ENCODE measurements at regions not wholly inside any gene's neighbourhood (a gene's known extent, or its start where the extent isn't known, plus 50 kb on each side); places are given as distances from the start of the nearest gene placed in this dataset.

DNA sequence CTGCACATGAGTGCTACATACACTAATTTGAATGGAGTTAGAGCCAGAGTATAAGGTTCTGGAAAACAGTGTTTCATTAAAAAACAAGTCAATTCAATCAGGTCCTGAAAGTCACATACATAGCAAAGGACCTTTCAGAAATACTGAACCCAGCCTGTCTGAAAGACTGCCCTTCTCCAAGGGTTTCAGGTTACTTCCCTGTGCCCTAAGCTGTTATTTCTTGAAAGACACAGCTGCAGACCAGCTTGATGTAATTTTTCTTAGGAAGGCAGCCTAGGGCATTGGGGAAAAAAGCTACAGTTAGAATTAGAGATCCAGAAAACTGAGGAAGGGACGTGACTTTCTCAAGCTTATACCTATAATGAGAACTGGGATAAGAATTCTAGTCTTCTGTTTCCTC, 155.9 kb upstream of the MAOA start:
- ATAC-seq: no peak
- H3K36me3 Mint-ChIP-seq: no peaks in the 10 kb centered on the region
- H3K4me1 Mint-ChIP-seq: peaks cover 10% of the 10 kb centered on the region
- H3K4me3 Mint-ChIP-seq: no peak overlapping the region
- no peak overlapping the region for H3K27ac Mint-ChIP-seq
- no peaks in the 10 kb centered on the region for H3K27me3 Mint-ChIP-seq
- H3K9me3 Mint-ChIP-seq: peaks cover 2% of the 10 kb centered on the region

DNA sequence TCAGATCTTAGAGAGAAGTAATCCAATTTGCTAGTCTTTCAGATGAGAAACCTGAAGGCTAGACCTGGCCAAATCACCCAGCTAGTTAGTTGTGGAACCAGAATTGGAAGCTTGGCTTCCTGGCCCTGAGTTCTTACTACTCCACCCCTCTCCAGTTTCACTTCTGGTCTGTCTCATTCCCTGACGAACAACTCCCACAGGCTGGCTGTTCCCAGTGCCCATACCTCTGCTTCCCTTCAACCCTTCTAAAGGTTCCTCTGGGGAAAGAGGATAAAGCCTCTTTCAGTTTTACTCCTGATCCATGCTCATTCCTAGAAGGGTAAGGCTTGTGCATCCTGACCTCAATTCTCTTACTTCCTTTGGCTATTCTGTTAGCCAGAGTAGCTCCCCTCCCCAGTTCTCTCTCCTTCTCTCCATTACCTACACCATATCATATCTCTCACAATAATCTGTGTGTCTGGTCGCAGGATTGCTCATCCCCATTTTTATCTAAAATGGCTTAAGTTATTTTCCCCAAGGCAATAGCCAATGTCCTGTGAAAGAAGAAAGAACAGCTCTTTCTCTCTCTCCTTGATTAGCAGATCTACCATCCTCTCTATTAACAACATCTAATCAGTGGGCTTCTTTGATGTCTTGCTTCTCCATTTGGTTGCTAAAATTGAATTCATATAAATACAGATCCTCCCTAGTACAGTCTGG, 155.0 kb upstream of the MAOA start:
- peaks cover 10% of the 10 kb centered on the region for H3K4me1 Mint-ChIP-seq
- no peak for ATAC-seq
- no peaks in the 10 kb centered on the region for H3K27me3 Mint-ChIP-seq
- peak overlapping the region; percentile 28 for H3K27ac Mint-ChIP-seq
- no peaks in the 10 kb centered on the region for H3K36me3 Mint-ChIP-seq
- H3K9me3 Mint-ChIP-seq: peaks cover 2% of the 10 kb centered on the region
- H3K4me3 Mint-ChIP-seq: no peak overlapping the region

DNA sequence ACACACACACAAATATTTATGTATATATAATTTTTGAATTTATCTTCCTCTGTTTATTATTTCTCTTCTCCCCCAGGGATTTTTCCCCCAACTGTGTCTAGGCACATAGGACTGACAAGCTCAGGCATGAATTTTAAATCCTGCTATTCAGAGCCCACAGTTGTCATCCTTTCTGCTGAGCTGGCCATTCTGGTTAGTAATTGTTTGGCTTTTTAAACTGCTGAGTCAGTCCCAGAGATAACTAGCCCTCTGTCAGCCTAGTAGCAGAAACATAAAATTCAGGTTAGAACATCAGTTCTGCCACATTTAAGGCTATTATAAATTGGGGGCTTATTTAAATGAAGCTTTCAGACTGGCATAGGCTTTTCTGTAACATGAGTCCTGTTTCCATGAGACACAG, 151.7 kb upstream of the MAOA start:
- H3K36me3 Mint-ChIP-seq: no peaks in the 10 kb centered on the region
- ATAC-seq: no peak
- H3K9me3 Mint-ChIP-seq: no peaks in the 10 kb centered on the region
- no peaks in the 10 kb centered on the region for H3K27me3 Mint-ChIP-seq
- H3K4me3 Mint-ChIP-seq: no peak overlapping the region
- no peak overlapping the region for H3K27ac Mint-ChIP-seq
- H3K4me1 Mint-ChIP-seq: peaks cover 10% of the 10 kb centered on the region

DNA sequence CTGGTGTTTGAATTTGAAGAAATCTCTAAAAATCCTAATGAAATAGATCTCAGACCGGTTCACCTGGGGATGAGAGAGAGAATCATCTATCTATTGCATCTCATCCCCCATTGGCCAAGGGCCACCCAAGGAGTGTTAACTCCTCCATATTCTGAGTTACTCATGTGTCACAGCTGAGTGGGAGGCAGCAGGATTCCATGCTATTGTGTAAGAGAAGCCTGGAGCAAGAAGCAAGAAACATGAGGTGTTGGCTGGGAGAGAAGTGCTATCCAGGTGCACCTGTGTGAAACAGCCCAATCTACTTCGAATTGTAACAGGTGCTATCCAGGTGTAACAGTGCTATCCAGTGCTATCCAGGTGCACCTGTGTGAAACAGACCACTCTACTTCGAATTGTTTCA, 150.3 kb upstream of the MAOA start:
- Mint-ChIP-seq H3K9me3 (no peaks in the 10 kb centered on the region), H3K36me3 (no peaks in the 10 kb centered on the region), H3K27ac (no peak overlapping the region), H3K27me3 (no peaks in the 10 kb centered on the region), H3K4me3 (no peak overlapping the region), H3K4me1 (peaks cover 10% of the 10 kb centered on the region)
- ATAC-seq: no peak

DNA sequence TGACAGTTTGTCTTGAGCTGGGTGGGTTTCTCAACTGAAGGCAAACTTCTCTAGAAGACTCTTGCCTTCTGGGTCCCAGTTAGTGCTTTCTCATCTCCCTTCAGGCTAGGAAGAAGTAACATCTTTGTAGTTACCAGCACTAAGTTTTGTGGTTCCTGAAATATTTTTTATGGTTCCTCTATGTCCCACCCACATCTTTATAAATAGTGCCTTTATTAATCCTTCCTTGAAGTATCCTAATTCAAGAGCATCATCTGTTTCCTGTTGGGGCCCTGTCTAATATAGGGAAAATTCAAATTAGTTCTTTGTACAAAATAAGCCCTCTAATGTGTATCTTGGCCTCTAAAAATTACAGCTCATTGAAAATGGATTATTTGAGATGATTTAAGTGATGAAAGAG, 147.4 kb upstream of the MAOA start:
- no peak for ATAC-seq
- Mint-ChIP-seq H3K4me3 (no peak overlapping the region), H3K27me3 (no peaks in the 10 kb centered on the region), H3K9me3 (no peaks in the 10 kb centered on the region), H3K27ac (no peak overlapping the region), H3K36me3 (no peaks in the 10 kb centered on the region), H3K4me1 (peaks cover 7% of the 10 kb centered on the region)

DNA sequence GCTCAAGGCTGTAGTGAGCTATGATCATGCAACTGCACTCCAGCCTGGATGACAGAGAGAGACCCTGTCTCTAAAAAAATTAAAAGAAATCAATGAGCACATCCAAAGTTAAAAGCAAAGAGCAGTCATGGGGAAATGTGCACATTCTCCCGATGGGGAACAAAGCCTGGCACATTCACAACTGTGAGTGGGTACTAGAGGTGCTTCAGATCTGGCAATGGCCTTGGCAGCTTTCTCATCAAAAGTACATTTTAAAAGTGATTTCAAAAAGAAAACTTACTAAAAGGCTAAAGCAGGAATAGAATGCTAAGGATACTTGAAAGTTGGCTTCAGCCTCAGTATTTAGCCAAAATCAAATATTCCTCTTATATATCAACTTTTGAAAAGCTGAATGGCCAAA, 145.9 kb upstream of the MAOA start:
- ATAC-seq: no peak
- Mint-ChIP-seq H3K36me3 (no peaks in the 10 kb centered on the region), H3K9me3 (no peaks in the 10 kb centered on the region), H3K4me3 (no peak overlapping the region), H3K27ac (no peak overlapping the region), H3K27me3 (no peaks in the 10 kb centered on the region), H3K4me1 (peaks cover 12% of the 10 kb centered on the region)

DNA sequence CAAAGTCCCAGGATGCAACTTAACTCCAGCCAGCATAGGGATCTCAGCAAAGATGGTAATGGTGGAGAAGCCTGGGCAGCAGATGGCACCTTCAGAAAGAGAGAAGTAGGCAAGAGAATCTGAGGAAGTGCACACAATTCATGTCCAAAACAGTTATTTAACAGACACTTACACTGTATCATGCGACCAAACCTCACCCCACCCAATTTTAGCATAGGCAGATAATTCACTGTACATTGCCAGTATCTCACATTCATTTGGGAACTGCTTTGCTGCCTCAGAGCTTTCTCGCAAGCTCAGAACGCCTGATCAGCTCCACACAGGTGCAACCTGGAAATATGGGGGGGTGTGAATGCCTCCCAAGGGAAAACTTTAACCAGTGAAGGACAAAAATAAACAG, 143.0 kb upstream of the MAOA start:
- no peak for ATAC-seq
- Mint-ChIP-seq H3K4me1 (peaks cover 12% of the 10 kb centered on the region), H3K4me3 (no peak overlapping the region), H3K36me3 (no peaks in the 10 kb centered on the region), H3K27ac (no peak overlapping the region), H3K9me3 (no peaks in the 10 kb centered on the region), H3K27me3 (no peaks in the 10 kb centered on the region)

DNA sequence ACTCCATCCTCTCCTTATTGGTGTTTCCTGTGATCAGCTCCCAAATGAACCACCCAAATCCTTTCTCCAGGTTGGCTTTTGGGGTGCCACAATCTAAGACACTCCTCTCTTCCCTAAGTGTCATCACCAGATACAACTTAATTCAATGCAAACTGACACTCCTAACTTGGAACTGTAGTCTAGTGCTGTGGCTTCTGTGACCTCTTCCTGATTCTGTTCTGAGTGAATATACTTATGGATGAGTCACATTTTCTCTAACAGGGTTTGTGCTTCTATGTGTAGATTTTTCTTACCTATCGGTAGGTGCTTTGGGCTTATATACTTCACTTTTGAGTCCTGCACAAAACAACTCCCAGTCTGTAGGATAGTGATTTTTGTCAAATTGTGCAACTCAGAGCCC, 141.3 kb upstream of the MAOA start:
- H3K4me3 Mint-ChIP-seq: no peak overlapping the region
- no peaks in the 10 kb centered on the region for H3K36me3 Mint-ChIP-seq
- H3K27ac Mint-ChIP-seq: no peak overlapping the region
- no peaks in the 10 kb centered on the region for H3K27me3 Mint-ChIP-seq
- no peaks in the 10 kb centered on the region for H3K9me3 Mint-ChIP-seq
- peaks cover 12% of the 10 kb centered on the region for H3K4me1 Mint-ChIP-seq
- ATAC-seq: no peak

DNA sequence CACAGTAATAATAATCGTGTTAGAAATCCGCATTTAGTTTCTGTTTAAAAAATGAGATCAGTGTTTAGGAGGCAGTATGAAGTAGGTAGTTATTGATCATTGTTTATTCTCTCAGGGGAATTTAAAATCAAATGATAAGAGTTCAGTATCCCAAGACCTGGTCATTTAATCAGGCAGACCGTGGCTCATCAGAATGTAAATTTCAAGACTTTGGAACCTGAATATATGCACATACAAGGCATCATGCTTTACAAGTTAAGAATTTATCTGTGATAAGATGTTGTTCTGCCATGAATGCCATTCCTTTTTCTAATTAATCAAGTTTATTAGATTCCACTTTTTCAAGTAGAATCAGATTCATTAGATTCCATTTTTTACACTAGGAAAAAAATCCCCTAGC, 133.5 kb upstream of the MAOA start:
- no peak for ATAC-seq
- H3K4me3 Mint-ChIP-seq: no peak overlapping the region
- no peaks in the 10 kb centered on the region for H3K4me1 Mint-ChIP-seq
- H3K9me3 Mint-ChIP-seq: peaks cover 3% of the 10 kb centered on the region
- H3K27me3 Mint-ChIP-seq: no peaks in the 10 kb centered on the region
- no peaks in the 10 kb centered on the region for H3K36me3 Mint-ChIP-seq
- no peak overlapping the region for H3K27ac Mint-ChIP-seq

DNA sequence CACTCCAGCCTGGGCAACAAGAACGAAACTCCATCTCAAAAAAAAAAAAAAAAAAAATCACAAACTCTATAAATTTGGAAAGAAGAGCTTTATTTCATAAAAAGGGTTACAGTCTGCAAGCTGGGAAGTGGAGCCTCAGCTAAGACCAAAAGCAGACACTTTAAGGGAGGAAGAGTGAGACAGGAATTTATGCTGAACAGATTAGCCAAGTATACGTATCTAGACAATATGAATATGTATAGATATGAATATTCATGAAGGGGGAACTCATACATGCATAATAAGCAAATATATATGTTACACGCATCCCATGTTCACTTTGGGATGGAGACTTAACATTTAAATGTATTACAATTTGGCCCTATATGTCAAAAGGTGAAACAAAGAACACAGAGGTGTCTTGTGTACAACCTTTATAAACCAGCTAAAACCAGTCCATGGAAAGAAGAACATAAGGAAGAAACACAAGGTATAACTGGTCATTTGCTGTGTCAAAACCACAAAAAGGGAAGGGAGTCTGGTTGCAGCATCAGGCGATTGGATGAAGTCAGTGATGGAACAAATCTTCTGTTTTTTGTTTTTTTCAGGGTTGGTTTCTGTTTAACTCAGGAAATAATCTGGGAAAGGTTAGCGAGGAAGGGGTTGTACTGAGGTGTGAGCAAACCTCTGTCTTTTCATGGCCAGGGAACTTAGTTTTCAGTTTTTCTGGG, 130.0 kb upstream of the MAOA start:
- no peaks in the 10 kb centered on the region for H3K4me1 Mint-ChIP-seq
- ATAC-seq: no peak
- no peak overlapping the region for H3K4me3 Mint-ChIP-seq
- peaks cover 3% of the 10 kb centered on the region for H3K9me3 Mint-ChIP-seq
- no peaks in the 10 kb centered on the region for H3K27me3 Mint-ChIP-seq
- peaks cover 5% of the 10 kb centered on the region for H3K36me3 Mint-ChIP-seq
- no peak overlapping the region for H3K27ac Mint-ChIP-seq

DNA sequence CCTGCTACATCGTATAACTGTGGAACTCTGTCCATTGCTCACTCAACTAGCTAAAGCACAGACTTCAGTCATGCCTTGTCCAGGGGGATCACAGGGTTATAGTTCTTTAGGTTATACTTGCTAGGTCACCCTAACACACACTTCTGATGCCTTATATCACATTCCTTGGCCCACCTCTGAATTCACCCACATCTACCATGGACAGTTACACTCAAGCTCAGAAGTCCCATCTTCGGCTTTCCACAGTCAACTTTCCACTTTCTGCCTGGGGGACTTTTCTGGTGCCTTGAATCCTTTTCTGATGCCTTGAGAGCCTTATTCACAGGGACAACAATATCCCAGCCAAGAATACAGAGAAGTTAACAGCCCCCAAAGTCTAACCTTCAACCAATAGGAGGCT, 129.2 kb upstream of the MAOA start:
- peaks cover 3% of the 10 kb centered on the region for H3K9me3 Mint-ChIP-seq
- no peaks in the 10 kb centered on the region for H3K27me3 Mint-ChIP-seq
- H3K4me3 Mint-ChIP-seq: no peak overlapping the region
- no peaks in the 10 kb centered on the region for H3K4me1 Mint-ChIP-seq
- H3K36me3 Mint-ChIP-seq: peaks cover 12% of the 10 kb centered on the region
- no peak for ATAC-seq
- no peak overlapping the region for H3K27ac Mint-ChIP-seq

DNA sequence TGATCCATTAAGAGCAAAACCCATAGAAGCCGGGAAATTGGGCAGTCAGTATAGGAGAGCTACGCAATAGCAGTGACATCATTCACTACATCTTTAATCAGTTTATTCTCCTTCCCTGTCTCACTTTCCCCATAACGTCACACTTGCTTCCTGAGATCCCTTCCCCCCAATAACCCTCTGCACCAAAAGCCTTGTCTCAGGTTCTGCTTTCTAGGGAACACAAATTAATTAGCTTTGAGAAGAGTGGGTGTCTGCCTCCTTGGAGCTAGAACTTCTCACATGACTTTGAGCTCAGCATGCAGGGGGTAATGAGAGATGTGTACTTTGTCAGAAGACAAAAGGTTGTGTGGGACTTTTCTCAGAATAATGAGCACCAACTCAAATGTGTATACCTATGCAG, 128.3 kb upstream of the MAOA start:
- Mint-ChIP-seq H3K4me3 (no peak overlapping the region), H3K36me3 (peaks cover 13% of the 10 kb centered on the region), H3K4me1 (no peaks in the 10 kb centered on the region), H3K27ac (no peak overlapping the region), H3K9me3 (peaks cover 3% of the 10 kb centered on the region), H3K27me3 (no peaks in the 10 kb centered on the region)
- ATAC-seq: no peak

DNA sequence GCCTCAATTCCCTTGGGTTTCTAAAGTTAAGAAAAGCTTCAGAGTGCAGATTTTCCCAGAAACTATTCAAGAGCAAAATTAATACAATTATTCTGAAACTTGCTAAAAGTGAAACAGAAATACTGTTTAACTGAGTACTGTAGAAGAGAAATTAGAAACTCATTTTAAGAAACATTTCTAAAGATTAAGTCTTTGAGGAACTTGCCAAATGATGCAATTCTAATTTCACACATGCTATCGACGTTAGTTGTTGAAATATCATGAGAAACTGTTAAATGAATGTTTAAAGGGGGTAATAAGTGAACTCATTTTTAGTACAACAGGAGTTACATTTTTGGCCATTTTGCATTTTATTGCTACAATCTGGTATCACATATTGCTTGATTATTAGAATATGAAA, 125.3 kb upstream of the MAOA start:
- no peak overlapping the region for H3K27ac Mint-ChIP-seq
- H3K36me3 Mint-ChIP-seq: peaks cover 13% of the 10 kb centered on the region
- ATAC-seq: no peak
- no peaks in the 10 kb centered on the region for H3K4me1 Mint-ChIP-seq
- no peaks in the 10 kb centered on the region for H3K27me3 Mint-ChIP-seq
- H3K9me3 Mint-ChIP-seq: peaks cover 6% of the 10 kb centered on the region
- no peak overlapping the region for H3K4me3 Mint-ChIP-seq

DNA sequence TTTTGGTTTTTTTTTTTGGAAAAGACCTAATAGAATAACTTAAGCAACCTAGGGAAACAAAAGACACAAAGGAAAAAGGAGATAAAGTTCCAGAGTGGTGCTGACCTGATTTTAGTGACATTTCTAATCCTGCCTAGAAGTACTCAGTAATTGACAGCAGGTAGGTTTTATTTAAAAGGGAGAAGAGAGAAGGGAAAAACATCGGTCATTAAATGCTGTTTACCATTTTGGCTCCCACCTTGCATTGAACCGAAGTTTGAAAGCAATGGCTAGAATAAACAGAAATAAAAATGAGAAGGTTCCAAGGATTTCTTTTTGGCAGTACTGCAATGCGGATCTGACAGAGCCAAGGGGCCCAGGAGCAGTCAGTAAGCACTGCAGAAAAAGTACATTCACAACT, 115.8 kb upstream of the MAOA start:
- Mint-ChIP-seq H3K9me3 (no peaks in the 10 kb centered on the region), H3K36me3 (no peaks in the 10 kb centered on the region), H3K4me3 (no peak overlapping the region), H3K27ac (no peak overlapping the region), H3K27me3 (no peaks in the 10 kb centered on the region), H3K4me1 (peaks cover 12% of the 10 kb centered on the region)
- ATAC-seq: no peak

DNA sequence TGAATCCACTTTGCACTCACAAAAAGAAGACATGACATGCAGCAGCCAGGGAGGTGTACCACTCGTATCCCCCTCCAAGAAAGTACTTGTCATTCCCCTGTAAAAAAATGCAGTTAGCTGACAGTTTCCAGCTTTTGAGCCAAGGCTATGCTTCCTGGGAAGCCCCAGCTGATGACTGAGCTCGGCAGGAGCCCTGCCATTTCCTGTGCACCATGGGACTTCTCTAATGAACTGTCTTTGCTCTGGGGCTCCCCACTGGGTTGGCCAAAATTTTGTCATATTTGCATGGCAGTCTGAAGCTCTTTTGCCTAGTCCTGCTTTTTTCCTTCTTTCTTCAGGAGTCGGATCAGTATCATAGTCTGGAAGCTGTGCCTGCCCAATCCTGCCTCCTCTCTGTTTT, 104.5 kb upstream of the MAOA start:
- Mint-ChIP-seq H3K36me3 (no peaks in the 10 kb centered on the region), H3K4me3 (no peak overlapping the region), H3K27me3 (no peaks in the 10 kb centered on the region), H3K4me1 (peaks cover 6% of the 10 kb centered on the region), H3K27ac (no peak overlapping the region), H3K9me3 (peaks cover 8% of the 10 kb centered on the region)
- ATAC-seq: no peak

DNA sequence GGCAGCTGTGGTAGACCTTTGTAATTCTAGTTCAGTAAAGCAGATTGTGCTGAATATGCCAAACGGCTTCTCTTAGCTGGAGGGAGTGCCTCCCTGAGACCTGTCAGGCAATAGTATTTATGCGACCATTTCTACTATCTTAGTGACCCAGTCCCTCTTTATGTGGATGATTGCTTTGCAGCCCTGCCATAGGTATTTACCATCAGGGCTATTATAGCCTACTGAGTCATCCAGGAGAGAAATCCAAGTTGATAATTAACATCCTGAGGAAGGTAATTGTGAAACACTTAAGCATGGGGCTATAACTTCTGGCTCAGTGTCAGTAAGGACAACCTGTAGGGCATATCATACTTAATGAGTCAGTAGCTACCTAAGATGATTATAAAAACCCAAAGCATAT, 103.9 kb upstream of the MAOA start:
- H3K36me3 Mint-ChIP-seq: no peaks in the 10 kb centered on the region
- no peak overlapping the region for H3K4me3 Mint-ChIP-seq
- H3K4me1 Mint-ChIP-seq: peaks cover 6% of the 10 kb centered on the region
- ATAC-seq: no peak
- peaks cover 8% of the 10 kb centered on the region for H3K9me3 Mint-ChIP-seq
- no peak overlapping the region for H3K27ac Mint-ChIP-seq
- no peaks in the 10 kb centered on the region for H3K27me3 Mint-ChIP-seq

All from stimulated activated memory B cell treated with anti-CD40 and anti-IgM and Interleukin-4, amounts not matched to agents 10 μg/mL and 1 μg/mL and 100 μg/mL, for 72 hours (primary cell).